ENCODE measurements at regions not wholly inside any gene's neighbourhood (a gene's known extent, or its start where the extent isn't known, plus 50 kb on each side); places are given as distances from the start of the nearest gene placed in this dataset.

- no peak for TF ChIP-seq CTCF (IDR thresholded peaks at IDR 0.05; ENCODE audit: borderline replicate concordance, control extremely low read depth, extremely low read depth, insufficient read depth, missing control alignments)
- in situ Hi-C loops (cut with MboI; ENCODE audit: low sequenced_read_pairs, unreplicated experiment), result loop anchor here (10.0 kb wide), 1 partner anchor 127 kb away; no protein-coding TSS in a partner anchor
- DNase-seq (ENCODE audit: low spot score), result no peak
Observed at GRCh38 chr11:58782066-58782465, 50.3 kb upstream of the GLYAT start.
